ENCODE measurements at regions not wholly inside any gene's neighbourhood (a gene's known extent, or its start where the extent isn't known, plus 50 kb on each side); places are given as distances from the start of the nearest gene placed in this dataset.

DNA sequence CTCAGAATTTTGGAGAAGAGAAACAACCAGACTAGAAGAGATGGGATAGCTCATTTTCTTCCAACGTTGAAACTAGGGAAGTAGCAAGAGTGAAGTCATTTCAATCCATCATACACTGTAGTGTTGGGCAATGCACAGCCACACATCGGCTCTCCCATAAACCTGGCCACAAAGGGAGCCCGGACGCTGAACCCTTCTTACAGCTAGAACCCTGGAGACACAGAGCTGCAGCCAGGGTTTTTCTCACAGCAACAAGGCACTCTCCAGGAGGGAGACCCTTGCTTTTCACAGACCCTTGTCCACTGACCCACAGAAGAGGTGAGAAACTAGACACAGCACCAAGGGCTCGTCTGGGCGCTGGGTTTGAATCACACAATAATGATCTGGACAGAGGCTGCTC, 101.4 kb upstream of the FSTL4 start (continued):
- TF ChIP-seq ZZZ3 (IDR thresholded peaks at IDR 0.05; ENCODE audit: control insufficient read depth, insufficient read length, low read depth) (no peak), RELB (IDR thresholded peaks at IDR 0.05; ENCODE audit: low read depth) (no peak), IKZF2 (IDR thresholded peaks at IDR 0.05) (no peak), E2F4 (IDR thresholded peaks at IDR 0.05; ENCODE audit: low read depth, low read length) (no peak), SMAD1 (IDR thresholded peaks at IDR 0.05; ENCODE audit: low read depth, partially characterized antibody) (no peak), NR2C2 (IDR thresholded peaks at IDR 0.05; ENCODE audit: borderline replicate concordance, control insufficient read depth, insufficient read length, low read depth) (no peak)
- TF ChIP-seq, protein P1, sequence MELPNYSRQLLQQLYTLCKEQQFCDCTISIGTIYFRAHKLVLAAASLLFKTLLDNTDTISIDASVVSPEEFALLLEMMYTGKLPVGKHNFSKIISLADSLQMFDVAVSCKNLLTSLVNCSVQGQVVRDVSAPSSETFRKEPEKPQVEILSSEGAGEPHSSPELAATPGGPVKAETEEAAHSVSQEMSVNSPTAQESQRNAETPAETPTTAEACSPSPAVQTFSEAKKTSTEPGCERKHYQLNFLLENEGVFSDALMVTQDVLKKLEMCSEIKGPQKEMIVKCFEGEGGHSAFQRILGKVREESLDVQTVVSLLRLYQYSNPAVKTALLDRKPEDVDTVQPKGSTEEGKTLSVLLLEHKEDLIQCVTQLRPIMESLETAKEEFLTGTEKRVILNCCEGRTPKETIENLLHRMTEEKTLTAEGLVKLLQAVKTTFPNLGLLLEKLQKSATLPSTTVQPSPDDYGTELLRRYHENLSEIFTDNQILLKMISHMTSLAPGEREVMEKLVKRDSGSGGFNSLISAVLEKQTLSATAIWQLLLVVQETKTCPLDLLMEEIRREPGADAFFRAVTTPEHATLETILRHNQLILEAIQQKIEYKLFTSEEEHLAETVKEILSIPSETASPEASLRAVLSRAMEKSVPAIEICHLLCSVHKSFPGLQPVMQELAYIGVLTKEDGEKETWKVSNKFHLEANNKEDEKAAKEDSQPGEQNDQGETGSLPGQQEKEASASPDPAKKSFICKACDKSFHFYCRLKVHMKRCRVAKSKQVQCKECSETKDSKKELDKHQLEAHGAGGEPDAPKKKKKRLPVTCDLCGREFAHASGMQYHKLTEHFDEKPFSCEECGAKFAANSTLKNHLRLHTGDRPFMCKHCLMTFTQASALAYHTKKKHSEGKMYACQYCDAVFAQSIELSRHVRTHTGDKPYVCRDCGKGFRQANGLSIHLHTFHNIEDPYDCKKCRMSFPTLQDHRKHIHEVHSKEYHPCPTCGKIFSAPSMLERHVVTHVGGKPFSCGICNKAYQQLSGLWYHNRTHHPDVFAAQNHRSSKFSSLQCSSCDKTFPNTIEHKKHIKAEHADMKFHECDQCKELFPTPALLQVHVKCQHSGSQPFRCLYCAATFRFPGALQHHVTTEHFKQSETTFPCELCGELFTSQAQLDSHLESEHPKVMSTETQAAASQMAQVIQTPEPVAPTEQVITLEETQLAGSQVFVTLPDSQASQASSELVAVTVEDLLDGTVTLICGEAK (IDR thresholded peaks at IDR 0.05; ENCODE audit: borderline replicate concordance): no peak
